ENCODE measurements at regions not wholly inside any gene's neighbourhood (a gene's known extent, or its start where the extent isn't known, plus 50 kb on each side); places are given as distances from the start of the nearest gene placed in this dataset.

GRCh38 chr1:182263706-182264105, 127.9 kb downstream of the GLUL start:
- TF ChIP-seq CTCF (conservative IDR thresholded peaks at IDR 0.05) (no peak), ZFX (IDR thresholded peaks at IDR 0.05) (no peak)
